Heart left ventricle (tissue), 16 donors: ENCODE measurements at regions not wholly inside any gene's neighbourhood (a gene's known extent, or its start where the extent isn't known, plus 50 kb on each side); places are given as distances from the start of the nearest gene placed in this dataset.

Experiments
- ATAC-seq, 4 donors: fragments of 200-7000 bp; cut with Tn5 transposase; one replicate each; pipeline ENCODE4 v1.9.1; 2020 to 2022; ENCODE audit warnings: moderate library complexity in 4 of 4, mild to moderate bottlenecking in 3 of 4, moderate number of reproducible peaks in 1 of 4
- DNase-seq, 5 donors: peaks; one replicate each; pipeline ENCODE4 v3.0.0-alpha.2; 2020
- H3K27ac ChIP-seq, 12 donors: fragments of 200-600 bp; sonication (generic) in 4 of 12; one replicate each; pipeline versions ENCODE4 v1.5.0 to v1.8.0; 2016 to 2022; ENCODE audit warnings: mild to moderate bottlenecking in 2 of 12
- H3K27me3 ChIP-seq, 9 donors: fragments of 200-600 bp; sonication (generic) in 2 of 9; one replicate each; pipeline versions ENCODE4 v1.5.1 to v1.8.0; 2016 to 2022; ENCODE audit warnings: mild to moderate bottlenecking in 3 of 9
- H3K36me3 ChIP-seq, 9 donors: fragments of 200-600 bp; sonication (generic) in 2 of 9; one replicate each; pipeline versions ENCODE4 v1.5.0 to v1.8.0; 2018 to 2022; ENCODE audit warnings: mild to moderate bottlenecking in 2 of 9
- H3K4me1 ChIP-seq, 12 donors: fragments of 200-600 bp; sonication (generic) in 4 of 12; one replicate each; pipeline versions ENCODE4 v1.5.0 to v1.8.0; 2016 to 2022; ENCODE audit warnings: mild to moderate bottlenecking in 3 of 12
- H3K4me3 ChIP-seq, 12 donors: fragments of 200-600 bp; sonication (generic) in 4 of 12; one replicate each; pipeline versions ENCODE4 v1.5.0 to v1.8.0; 2017 to 2022; ENCODE audit warnings: mild to moderate bottlenecking in 9 of 12, moderate library complexity in 4 of 12
- H3K9me3 ChIP-seq, 12 donors: fragments of 200-600 bp; sonication (generic) in 4 of 12; one replicate each; pipeline versions ENCODE4 v1.5.0 to v1.8.0; 2016 to 2022; ENCODE audit warnings: mild to moderate bottlenecking in 1 of 12
- POLR2A ChIP-seq, 2 donors: fragments of 450-650 bp; IDR thresholded peaks; one replicate each; pipeline ENCODE4 v1.6.1; 2017; ENCODE audit warnings: antibody characterized with exemption in 2 of 2, mild to moderate bottlenecking in 2 of 2, moderate library complexity in 2 of 2
- WGBS, 4 donors: extraction: QIAGEN DNeasy Blood & Tissue Kit in 2 of 4; methylation state at CpG; one replicate each; pipeline versions ENCODE4 v1.1.5 to v1.1.7; 2013 to 2018; 5-methylcytosine and 5-hydroxymethylcytosine counted together
- intact Hi-C, 10 donors: fragments of 100-400 bp; cut with DNase I; formaldehyde crosslinking; loops; one replicate each; pipeline versions ENCODE4 v1.11.1 to v1.14.2; 2022
- TF ChIP-seq, protein P1 (sequence below), 12 donors: fragments of 200-600 bp; sonication (generic) in 4 of 12; IDR thresholded peaks; one replicate each; pipeline versions ENCODE4 v1.5.0 to v1.8.0; 2018 to 2022; ENCODE audit warnings: antibody characterized with exemption in 12 of 12, mild to moderate bottlenecking in 5 of 12
- donor health status: ischemic (EF 13 %, LVEDD 7.1; RV severe dilation, severe dysfunction).
- donor health status: healthy with polysubstance abuse.
- donor health status: DM: no; HTN: yes; CAD: no.
- donor health status: DM: no; HTN: no; CAD: no.
- donor health status: ischemic (EF 25% LVEDD 6.9; RV normal size, moderate dysfunction).
- donor health status: ischemic (EF 25% LVEDD 5.7; RV mildly dilated, moderate dysfunction).
- donor health status: healthy.
- donor health status: DM: yes; HTN: yes; CAD: no.
- donor health status: ischemic (EF 35%, LVEDD 5.7; RV mildly dilated, moderate dysfunction).
- donor health status: nonischemic (EF 11% LVEDD 7.7; RV severe dilation, severe dysfunction).
- donor health status: DM: yes; HTN: yes; CAD: no.
- donor health status: PGD.
- donor health status: ischemic (EF 29% LVEDD 5.4; RV normal size, mild dysfunction).
- donor health status: nonischemic (EF 23%, LVEDD 6.1; RV moderate dilation, normal function).

DNA sequence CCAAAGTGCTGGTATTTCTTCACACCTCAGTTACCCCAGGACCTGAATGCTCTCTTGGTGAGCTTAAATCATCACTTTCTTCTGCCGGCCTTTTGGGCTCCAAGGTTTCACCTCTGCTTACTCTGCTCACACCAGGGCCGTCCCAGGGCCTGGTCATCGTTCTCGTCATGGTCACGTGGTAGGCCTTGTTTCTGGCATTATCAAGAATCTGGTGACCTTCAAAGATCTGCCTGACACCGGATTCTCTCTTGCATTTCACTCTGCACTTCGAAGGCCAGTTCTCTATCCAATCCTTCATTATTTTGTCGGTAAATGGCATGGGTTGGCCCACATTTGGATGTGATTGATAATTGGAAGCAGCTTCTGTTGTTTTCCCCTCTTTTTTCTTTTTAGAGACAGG is 80.5 kb downstream of the HRH4 start:
- H3K4me1 ChIP-seq: no peaks in the 10 kb centered on the region
- TF ChIP-seq, protein P1, sequence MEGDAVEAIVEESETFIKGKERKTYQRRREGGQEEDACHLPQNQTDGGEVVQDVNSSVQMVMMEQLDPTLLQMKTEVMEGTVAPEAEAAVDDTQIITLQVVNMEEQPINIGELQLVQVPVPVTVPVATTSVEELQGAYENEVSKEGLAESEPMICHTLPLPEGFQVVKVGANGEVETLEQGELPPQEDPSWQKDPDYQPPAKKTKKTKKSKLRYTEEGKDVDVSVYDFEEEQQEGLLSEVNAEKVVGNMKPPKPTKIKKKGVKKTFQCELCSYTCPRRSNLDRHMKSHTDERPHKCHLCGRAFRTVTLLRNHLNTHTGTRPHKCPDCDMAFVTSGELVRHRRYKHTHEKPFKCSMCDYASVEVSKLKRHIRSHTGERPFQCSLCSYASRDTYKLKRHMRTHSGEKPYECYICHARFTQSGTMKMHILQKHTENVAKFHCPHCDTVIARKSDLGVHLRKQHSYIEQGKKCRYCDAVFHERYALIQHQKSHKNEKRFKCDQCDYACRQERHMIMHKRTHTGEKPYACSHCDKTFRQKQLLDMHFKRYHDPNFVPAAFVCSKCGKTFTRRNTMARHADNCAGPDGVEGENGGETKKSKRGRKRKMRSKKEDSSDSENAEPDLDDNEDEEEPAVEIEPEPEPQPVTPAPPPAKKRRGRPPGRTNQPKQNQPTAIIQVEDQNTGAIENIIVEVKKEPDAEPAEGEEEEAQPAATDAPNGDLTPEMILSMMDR (IDR thresholded peaks at IDR 0.05): no peak
- TF ChIP-seq POLR2A (IDR thresholded peaks at IDR 0.05): no peak
- intact Hi-C loops: loop anchor here in 5 of 10 donors (5.0 to 10.0 kb wide), 2 partner anchors 184 to 186 kb away; no protein-coding TSS in a partner anchor
- no peak for ATAC-seq
- H3K27me3 ChIP-seq: peaks cover 0 to 7% (median 0%) of the 10 kb centered on the region in 9 donors
- no peak overlapping the region for H3K4me3 ChIP-seq
- 74 to 81% (median 76%) methylated on average over 8 of the region's 8 CpGs for WGBS, 4 donors
- DNase-seq: no peak
- no peaks in the 10 kb centered on the region for H3K9me3 ChIP-seq
- H3K36me3 ChIP-seq: no peaks in the 10 kb centered on the region
- H3K27ac ChIP-seq: no peak overlapping the region

- Histone ChIP-seq H3K4me3 (no peak overlapping the region), H3K4me1 (no peaks in the 10 kb centered on the region), H3K36me3 (no peaks in the 10 kb centered on the region), H3K27me3 (peaks cover 0 to 5% (median 0%) of the 10 kb centered on the region in 9 donors), H3K27ac (no peak overlapping the region), H3K9me3 (no peaks in the 10 kb centered on the region)
- DNase-seq (no peak), ATAC-seq (no peak)
- intact Hi-C loops: loop anchor here in 5 of 10 donors (5.0 to 10.0 kb wide), 2 partner anchors 182 to 184 kb away; no protein-coding TSS in a partner anchor
- TF ChIP-seq, protein P1 (IDR thresholded peaks at IDR 0.05): no peak
- no peak for TF ChIP-seq POLR2A (IDR thresholded peaks at IDR 0.05)
- 65 to 76% (median 73%) methylated on average over 4 of the region's 4 CpGs for WGBS, 4 donors
These were observed 82.8 kb downstream of the HRH4 start for GRCh38 chr18:24543086-24543794.

DNA sequence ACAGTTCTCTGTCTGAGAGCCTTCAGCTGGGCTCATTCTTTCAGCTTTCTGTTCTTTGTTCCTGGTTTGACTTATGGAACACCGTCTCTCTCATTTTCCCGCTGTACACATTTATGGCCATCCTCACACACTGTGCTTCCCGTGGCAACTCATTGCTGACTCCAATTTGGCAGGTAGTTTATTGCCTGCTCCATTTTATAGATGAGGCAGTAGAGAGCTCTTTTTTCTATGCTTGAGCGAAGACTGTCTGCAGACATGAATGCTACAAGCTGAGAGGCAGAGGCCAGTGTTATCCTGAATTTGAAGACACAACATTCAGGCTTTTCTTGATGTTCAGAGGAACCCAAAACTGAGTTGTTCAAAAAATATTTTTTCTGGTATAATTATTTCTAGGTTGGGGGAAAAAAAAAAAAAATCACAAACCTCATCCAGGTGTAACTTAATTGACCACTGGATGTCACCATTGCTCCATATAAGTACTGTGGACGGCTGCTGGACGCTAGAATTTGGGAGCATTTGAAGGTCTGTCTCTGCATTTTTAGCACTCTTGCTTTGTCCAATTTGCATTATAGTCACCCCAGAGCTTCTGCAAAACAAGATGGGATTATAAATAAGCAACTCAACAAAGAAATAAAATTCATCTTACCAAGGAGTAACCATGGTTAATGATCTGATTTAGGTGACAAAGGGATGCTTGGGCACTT is 83.5 kb downstream of the HRH4 start:
- no peak overlapping the region for H3K27ac ChIP-seq
- H3K4me3 ChIP-seq: no peak overlapping the region
- TF ChIP-seq POLR2A (IDR thresholded peaks at IDR 0.05): no peak
- TF ChIP-seq, protein P1 (IDR thresholded peaks at IDR 0.05): peak in 11 of 12 donors; percentile 9 to 50 (median 40)
- no peaks in the 10 kb centered on the region for H3K9me3 ChIP-seq
- peaks cover 0 to under 1% (median 0%) of the 10 kb centered on the region in 9 donors for H3K27me3 ChIP-seq
- intact Hi-C loops: loop anchor here in 6 of 10 donors (2.0 to 10.0 kb wide), 3 partner anchors 181 to 183 kb away; no protein-coding TSS in a partner anchor
- ATAC-seq: no peak
- H3K36me3 ChIP-seq: no peaks in the 10 kb centered on the region
- H3K4me1 ChIP-seq: no peaks in the 10 kb centered on the region
- no peak for DNase-seq
- WGBS, 4 donors: 46 to 51% (median 48%) methylated on average over 6 of the region's 6 CpGs

DNA sequence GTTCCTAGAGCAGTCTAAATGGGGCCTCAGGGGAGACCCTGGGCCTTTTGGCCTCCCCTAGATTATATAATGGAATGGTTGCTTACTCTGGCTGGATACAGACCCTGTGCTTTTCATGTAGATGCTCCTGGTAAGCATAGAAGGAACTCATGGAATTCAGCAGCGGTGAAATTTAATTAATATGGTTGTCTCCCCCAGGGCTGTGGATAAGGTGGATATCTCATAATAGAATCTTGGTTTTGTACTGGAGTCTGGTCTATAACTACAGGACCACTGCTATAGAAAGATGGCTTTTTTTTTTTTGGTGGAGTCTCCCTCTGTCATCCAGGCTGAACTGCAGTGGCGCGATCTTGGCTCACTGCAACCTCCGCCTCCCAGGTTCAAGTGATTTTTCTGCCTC is 84.5 kb downstream of the HRH4 start:
- DNase-seq (no peak), ATAC-seq (no peak)
- Histone ChIP-seq H3K9me3 (no peaks in the 10 kb centered on the region), H3K27ac (no peak overlapping the region), H3K27me3 (no peaks in the 10 kb centered on the region), H3K36me3 (no peaks in the 10 kb centered on the region), H3K4me1 (no peaks in the 10 kb centered on the region), H3K4me3 (no peak overlapping the region)
- TF ChIP-seq, protein P1 (IDR thresholded peaks at IDR 0.05): no peak
- TF ChIP-seq POLR2A (IDR thresholded peaks at IDR 0.05): no peak
- 72 to 90% (median 82%) methylated on average over 4 of the region's 4 CpGs for WGBS, 4 donors
- intact Hi-C loops: loop anchor here in 6 of 10 donors (2.0 to 10.0 kb wide), 3 partner anchors 180 to 182 kb away; no protein-coding TSS in a partner anchor
